SKM-1 (cell line): ENCODE measurements at regions not wholly inside any gene's neighbourhood (a gene's known extent, or its start where the extent isn't known, plus 50 kb on each side); places are given as distances from the start of the nearest gene placed in this dataset.
"Not testable (repeated sequence)": the region's sequence is repeated elsewhere in the genome, so short reads cannot be mapped to it uniquely, and the experiment has no call there.

Experiments used
- DNase-seq: peaks from one replicate; lab custom pipeline; 2025; ENCODE audit not compliant: unreplicated experiment; lab: John Stamatoyannopoulos, UW

DNA sequence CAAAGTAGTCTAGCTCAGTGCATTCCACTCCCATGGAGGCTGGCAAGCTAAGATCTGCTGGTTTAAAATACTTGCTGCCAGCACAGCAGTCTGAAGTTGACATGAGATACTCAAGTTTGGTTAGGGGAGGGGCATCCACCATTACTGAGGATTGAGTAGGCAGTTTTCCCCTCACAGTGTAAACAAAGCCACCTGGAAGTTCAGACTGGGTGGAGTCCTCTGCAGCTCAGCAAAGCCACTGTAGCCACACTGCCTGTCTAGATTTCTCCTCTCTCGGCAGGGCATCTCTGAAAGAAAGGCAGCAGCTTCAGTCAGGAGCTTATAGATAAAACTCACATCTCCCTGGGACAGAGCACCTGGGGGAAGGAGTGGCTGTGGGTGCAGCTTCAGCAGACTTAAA, 377.4 kb upstream of the PRR20A start:
- DNase-seq = not testable (repeated sequence)

DNA sequence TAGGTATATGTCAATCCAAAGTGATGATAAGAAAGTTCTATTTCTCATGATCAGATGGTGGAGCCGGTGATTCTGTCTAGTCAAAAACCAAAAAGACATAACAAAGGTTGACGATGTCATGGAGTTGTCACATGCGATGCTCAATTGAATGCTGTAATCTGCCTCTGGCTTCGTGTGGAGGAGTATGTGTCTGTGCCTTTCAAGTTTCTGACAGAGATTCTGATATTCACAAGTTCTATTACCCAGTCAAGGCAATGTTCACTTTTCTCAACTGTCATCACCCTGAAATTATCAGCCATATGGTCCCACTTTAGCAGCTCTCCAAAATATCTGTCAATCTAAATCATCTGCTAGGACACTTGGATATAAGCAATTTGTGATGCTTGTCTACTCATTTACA, 367.6 kb upstream of the PRR20A start:
- no peak for DNase-seq

DNA sequence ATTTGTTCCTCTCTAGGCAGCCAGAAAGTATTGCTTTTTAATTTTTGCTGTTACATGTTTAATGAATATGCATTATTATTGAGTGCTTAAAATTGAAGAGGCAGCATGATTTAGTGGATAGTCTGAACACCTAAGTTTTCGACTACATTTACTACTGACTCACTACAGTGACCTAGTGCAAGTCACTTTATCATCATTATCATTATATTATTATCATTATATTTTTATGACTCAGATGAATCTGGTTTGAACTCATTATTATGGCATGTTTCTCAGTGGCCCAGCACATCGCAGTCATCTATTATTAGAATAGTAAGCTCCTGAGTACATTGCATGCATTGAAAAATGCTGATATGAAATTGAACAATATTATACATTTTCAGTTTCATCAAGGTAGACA, 351.2 kb upstream of the PRR20A start:
- DNase-seq = no peak

DNA sequence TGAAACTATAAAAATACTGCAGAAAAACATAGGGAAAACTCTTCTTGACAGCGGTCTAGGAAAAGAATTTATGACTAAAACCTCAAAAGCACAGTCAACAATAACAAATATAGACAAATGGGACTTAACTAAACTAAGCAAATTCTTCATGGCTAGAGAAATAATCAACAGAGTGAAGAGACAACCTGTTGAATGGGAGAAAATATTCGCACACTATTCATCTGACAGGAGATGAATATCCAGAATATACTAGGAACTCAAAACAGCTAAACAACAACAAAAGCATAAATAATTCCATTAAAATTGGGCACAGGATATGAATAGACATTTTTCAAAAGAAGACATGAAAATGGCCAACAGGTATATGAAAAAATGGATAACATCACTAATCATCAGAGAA, 303.6 kb upstream of the PRR20A start:
- no peak for DNase-seq

DNA sequence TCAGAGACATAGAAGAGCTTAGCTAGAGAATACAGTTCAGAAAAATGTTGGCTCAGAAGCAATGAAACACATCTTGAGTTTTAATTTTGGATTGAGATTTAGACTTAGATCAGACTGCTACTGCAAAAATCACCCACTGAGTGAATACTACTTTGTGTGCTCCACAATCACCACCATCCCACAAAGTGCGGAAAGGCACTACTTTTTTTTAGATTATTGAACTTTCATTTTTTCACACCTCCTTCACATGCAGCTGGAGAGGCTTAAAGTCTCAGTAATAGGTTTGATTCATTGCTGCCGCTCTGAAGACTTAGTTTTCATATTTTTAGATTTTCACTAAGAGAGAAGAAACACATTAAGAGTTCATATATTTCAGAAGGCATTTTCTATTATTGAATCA, 289.9 kb upstream of the PRR20A start:
- DNase-seq = no peak

DNA sequence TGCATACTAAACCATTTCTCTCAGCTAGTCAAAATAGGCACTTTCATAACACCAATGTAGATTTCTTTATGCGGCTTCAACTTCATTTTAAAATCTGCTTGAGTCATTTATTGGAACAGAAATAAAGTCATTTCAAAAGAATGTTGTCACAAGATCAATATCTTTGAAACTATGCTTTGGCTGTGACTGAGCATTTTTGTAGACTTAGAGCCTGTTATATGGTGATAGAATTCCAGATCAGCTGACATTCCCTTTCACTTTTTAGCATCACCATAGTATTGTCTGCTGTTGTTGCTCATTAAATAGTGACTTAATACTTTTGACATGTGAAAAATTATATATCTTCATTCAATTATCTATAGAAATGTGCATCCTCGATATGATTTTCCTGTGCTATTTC, 279.2 kb upstream of the PRR20A start:
- no peak for DNase-seq

DNA sequence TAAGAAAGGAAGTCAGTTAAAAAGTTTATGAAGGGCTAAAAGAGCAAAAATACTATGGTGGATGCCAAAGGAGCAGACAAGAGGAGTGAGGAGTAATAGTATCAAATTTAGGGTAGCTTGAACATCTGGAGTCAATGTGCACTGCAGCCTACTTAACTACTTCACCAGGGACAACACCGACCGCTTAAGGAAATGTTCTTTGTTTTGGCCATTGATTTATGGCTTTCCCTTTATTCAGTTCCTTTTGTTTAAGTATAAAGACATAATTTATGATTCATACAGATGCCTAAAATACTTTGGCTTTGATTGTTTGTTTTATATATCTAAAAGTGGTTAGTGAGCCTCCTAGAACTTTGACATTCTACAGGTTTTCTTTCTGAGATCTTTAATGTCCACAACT, 276.3 kb upstream of the PRR20A start:
- no peak for DNase-seq

DNA sequence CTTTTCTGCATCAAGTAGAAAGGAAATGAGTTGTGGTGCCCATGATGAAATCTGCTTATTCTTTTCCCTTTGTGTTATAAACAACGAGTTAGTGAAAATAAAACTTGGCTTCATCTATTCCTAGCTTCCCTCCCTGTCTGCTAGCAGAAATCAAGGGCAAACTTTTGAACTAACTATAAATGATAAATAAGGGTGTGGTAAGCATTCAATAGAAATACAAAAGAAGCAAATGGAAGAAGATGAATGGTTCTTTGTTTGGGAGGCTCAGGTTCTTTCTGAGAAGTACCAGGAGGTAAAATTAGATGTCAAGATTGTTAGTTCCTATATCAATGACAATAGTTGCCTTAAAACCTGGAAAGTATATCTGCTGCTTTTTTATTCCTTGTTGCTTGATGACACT, 275.3 kb upstream of the PRR20A start:
- DNase-seq = no peak

DNA sequence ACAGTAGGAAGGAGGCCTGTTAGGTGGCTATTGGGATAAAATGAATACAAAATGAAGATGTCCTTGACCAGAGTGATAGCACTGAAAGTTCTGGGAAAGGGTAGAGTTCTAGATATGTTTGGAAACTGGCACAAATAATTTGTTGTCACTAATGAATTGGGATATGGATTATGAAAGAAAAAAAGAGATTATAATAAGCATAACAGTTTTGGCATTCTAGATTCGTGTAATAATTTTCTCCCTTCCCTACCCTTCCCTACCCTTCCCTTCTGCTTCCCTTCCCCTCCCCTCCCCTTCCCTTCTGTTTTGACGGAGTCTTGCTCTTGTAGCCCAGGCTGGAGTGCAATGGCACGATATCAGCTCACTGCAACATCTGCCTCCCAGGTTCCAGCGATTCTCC, 271.0 kb upstream of the PRR20A start:
- DNase-seq = no peak

DNA sequence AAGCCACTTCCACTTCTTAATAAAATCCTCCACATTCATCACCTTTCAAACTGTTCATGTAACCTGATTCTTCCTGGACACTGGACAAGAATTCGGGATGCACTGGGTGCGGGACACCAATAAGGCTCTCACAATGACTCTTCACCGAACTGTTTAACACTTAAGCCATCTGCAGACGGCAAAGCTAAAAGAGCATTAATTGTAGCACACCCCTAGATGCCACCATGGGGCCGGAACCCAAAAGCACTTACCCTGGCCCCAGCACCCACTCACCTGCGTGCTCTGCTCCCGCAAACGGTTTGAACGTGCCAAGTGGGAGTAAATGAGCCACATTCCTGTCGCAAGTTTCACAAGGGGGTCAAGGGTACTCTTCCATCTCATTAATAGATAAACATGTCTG, 254.3 kb upstream of the PRR20A start:
- no peak for DNase-seq

DNA sequence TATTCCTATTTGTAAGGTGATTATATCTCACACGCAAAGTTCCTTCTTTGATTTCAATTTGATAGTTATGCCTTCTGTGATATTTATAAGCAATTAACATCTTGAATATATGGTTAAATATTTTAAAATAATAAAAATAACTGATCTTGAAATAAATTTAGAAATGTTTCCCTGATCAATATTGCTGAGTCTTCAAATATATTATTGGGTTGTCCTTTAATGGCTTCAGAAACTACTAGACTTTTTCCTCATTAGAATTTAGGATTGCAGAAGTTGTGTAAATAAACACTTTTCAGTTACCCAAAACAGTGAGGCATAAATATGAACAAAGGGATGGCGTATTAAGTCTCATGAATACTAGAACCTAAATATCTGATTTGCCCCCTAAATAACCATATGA, 252.3 kb upstream of the PRR20A start:
- DNase-seq = no peak

DNA sequence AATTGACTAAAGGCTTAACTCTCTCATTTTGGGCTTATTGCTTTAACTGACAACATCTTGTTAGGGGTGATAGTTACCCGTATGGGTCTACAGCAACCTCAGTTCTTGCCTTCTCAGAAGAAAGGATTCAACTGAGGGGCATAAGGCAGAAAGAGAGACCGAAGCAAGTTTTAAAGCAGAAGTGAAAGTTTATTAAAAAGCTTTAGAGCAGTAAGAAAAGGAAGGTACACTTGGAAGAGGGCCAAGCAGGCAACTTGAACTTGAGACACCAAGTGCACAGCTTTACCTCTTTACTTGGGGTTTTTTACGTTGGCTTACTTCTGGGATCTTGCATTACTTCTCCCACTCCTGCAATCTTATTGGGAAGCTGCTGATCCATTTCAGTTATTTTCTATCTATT, 246.9 kb upstream of the PRR20A start:
- DNase-seq = no peak

DNA sequence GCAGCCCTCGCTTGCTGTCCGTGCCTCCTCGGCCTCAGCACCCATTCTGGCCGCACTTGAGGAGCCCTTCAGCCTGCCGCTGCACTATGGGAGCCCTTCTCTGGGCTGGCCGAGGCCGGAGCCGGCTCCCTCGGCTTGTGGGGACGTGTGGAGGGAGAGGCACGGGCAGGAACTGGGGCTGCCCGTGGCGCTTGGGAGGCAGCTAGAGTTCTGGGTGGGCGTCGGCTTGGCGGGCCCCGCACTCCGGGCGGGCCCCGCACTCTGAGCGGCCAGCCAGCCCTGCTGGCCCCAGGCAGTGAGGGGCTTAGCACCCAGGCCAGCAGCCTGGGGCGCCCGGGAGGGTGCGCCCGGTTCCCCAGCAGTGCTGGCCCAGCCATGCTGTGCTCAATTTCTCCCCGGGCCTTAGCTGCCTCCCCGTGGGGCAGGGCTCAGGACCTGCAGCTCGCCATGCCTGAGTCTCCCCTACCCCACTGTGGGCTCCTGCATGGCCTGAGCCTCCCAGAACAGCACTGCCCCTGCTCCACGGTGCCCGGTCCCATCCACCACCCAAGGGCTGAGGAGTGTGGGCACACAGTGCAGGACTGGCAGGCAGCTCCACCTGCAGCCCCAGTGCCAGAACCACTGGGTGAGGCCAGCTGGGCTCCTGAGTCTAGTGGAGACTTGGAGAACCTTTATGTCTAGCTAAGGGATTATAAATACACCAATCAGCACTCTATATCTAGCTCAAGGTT, 240.0 kb upstream of the PRR20A start:
- DNase-seq = no peak

DNA sequence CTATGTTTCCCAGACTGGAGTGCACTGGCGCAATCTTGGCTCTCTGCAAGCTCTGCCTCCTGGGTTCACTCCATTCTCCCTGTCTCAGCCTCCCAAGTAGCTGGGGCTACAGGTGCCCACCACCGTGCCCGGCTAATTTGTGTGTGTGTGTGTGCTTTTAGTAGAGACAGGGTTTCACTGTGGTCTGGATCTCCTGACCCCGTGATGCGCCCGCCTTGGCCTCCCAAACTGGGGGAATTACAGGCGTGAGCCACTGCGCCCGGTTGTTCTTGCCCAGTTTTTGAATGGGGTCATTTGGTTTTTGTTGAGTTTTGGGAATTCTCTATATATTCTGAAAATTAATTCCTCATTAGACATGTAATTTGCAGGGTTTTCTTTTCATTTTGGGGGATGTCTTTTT, 238.4 kb upstream of the PRR20A start:
- DNase-seq = no peak

DNA sequence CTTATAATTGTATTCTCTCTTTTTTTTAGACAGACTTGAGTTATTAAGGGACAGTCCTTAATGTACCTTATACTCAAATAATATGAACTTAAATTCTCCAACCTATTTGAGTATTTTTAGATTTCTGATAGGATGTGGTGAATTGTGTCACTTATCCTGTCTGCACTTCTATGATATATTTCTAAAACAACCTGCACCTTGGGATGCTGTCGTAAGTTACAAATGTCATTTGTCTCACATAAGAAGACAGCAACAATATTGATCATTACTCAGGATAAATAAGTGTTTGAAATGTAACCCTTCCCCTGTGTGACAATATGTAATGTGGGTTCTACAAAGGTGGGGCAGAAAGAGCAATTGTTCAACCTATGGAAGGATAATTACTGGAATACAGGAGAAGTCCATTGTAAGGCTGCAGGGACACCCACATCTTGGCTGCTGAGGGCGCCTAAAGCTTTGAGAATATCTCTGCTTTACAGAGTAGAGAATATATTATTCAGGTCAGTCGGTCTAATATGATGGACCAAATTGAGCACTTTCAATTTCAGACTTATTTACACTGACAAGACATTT, 236.9 kb upstream of the PRR20A start:
- no peak for DNase-seq

DNA sequence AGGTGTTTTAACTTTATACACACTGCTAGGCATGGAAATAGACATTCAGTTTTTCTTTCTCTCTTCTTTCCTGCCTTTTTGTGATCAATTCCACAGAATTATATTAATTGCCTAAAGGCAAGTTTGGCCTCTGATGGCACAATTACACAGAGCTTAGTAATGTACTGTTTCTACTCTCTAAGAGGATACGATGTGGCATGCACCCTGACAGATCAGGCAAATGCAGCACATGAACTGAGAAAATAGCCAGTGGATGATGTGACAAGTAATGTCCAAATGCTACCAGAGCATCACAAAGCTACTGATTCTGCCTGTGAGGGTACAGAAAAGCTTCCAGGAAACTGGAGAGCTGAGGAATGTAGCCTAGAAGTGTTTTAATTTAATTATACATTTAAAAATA, 233.8 kb upstream of the PRR20A start:
- no peak for DNase-seq

DNA sequence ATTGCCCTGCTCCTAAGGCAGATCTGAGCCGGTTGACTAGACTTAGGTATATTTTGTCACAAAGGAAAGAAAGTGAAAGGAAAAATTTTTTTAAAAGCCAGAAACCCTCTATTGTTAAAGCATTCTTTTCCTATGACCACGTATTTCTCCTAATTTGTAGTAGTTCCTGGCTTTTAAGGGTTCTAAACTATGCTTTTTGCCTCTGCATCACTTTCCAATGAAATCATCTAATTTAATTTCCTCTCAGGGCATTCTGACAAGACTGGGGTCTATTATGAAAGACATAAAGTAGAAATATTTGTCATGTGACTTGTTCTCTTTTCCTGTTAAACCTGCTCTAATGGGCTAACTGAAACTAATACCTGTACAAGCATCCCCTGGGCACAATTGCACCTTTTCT, 233.0 kb upstream of the PRR20A start:
- DNase-seq = no peak

DNA sequence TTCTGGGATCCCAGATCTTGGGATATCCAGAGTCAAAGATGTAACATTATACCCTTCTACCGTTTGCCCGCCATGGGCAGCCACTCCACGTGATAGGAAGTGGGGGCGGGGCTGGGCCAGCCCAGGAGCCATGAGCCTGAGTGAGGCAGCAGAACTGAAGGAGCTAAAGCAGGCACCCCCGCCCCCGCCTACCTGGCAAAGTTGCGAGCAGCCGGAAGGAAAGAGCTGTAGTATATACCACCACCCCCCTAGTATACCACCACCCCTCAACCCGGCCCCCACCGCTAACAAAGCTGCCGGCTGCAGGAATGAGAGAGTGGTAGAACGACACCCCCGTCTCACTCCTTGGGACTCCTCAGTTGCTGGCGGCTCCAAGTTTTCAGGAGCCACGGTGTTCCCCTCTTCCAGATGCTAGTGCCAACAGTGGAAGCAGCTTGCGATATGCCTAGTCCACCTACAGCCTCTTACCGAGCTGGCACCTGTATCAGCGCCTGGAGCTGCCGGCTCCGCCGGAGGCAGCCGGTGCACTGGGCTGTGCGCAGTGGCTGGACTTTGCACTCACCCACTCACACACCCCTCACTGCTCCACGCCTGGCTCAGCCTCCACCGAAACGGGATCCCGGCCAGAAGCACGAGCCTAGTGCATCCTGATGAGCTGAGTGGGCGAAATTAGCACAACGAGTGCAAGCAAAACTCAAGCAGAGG, 230.7 kb upstream of the PRR20A start:
- no peak for DNase-seq

DNA sequence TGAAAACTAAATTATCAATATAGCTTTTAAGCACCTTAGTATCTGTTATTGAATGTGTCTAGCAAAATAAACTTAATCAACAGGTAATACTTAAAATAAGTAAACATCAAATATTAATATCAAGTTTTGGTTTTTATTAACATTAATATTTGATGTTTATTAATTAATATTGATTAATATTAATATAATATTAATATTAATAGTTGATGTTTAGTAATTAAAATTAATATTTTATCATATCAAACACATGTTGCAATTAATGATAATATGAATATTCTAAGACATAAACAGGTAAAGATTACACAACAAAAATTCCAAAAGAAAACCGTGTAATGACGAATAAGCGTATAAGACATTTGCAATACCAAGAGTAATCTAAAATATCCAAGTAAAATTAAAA, 222.8 kb upstream of the PRR20A start:
- no peak for DNase-seq

DNA sequence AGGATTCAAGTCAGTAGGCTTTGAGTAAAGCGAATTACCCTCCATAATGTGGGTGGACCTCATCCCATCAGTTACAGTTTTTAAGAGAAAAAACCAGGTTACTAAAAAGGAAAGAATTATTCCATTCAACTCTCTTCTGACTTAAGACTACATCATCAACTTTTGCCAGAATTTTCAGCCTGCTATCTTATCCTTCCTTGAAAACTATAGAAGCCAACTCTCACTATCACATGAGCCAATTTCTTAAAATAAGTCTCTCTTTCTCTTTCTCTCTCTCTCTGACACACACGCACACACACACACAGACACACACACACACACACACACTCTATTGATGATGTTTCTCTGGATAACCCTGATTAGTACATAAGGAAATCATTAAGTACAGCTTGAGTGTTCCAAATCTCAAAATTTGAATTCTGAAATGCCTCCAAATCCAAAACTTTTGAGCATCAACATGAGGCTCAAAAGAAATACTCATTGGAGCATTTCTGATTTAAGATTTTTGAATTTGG, 217.0 kb upstream of the PRR20A start:
- DNase-seq = no peak

DNA sequence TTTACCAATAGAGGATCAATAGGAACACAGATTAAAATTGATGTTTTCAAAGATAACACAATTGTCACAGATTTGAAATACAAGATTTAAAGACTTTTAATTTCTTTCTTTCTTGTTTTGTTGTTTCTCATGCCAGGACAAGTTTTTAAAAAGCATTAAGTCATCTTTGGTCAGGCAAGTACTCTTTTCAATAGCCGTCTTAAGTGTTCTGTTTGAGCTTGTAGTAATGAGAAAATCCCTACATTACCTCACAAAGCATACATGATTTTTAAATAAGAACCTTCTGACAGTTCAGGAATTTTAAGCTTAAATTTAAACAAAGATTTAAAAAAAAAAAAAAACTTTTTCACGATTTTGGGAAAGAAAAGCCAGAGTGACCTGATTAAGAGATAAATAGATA, 216.3 kb upstream of the PRR20A start:
- no peak for DNase-seq

DNA sequence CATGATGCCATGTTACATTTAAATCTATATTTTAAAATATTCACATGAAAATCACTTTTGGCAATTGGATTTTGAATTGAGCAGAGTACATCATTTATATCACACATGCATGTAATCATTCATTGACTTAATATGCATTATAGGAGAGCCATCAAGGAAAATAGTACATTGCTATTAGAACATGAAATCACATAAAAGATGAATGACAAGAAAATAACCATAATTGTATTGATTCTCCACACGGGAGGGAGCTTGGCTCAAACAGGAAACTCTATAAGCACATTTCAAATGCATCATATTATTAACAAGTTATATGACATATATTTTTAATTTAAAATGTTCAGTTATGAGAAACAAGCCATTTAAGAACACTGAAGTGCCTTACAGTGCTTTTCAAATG, 208.6 kb upstream of the PRR20A start:
- no peak for DNase-seq
